HFF-Myc (cell line): ENCODE measurements at regions not wholly inside any gene's neighbourhood (a gene's known extent, or its start where the extent isn't known, plus 50 kb on each side); places are given as distances from the start of the nearest gene placed in this dataset.
A peak's percentile ranks its signal among the peaks of the same experiment; 100 is the strongest.

Experiments
- DNase-seq: peaks from one replicate; pipeline ENCODE4 v3.0.0-alpha.2; 2011; ENCODE audit warnings: low read depth; ENCODE audit errors: extremely low read depth
- H3K4me3 ChIP-seq: replicated peaks from 2 replicates; pipeline ENCODE4 v1.5.1; 2011; ENCODE audit warnings: low read depth, mild to moderate bottlenecking, control low read depth, low read length
- CTCF ChIP-seq: IDR thresholded peaks from 2 replicates; pipeline ENCODE4 v1.5.1; 2012; ENCODE audit warnings: mild to moderate bottlenecking, low read depth, low read length, control low read depth; ENCODE audit errors: missing control alignments

GRCh38 chr13:106433066-106433465 lies 102.4 kb downstream of the EFNB2 start:
- TF ChIP-seq CTCF: no peak
- no peak for DNase-seq
- H3K4me3 ChIP-seq: no peak overlapping the region

GRCh38 chr13:106432636-106433035 lies 102.8 kb downstream of the EFNB2 start:
- no peak overlapping the region for H3K4me3 ChIP-seq
- TF ChIP-seq CTCF: no peak
- peak; percentile 16 for DNase-seq

- H3K4me3 ChIP-seq: no peak overlapping the region
- no peak for DNase-seq
- no peak for TF ChIP-seq CTCF
These were observed 108.6 kb downstream of the EFNB2 start for GRCh38 chr13:106426909-106427308.

GRCh38 chr13:106425661-106426060 lies 109.8 kb downstream of the EFNB2 start:
- no peak for TF ChIP-seq CTCF
- H3K4me3 ChIP-seq: no peak overlapping the region
- DNase-seq: no peak

- no peak for TF ChIP-seq CTCF
- H3K4me3 ChIP-seq: no peak overlapping the region
- no peak for DNase-seq
These were observed 110.7 kb downstream of the EFNB2 start for GRCh38 chr13:106424805-106425204.

GRCh38 chr13:106423530-106423929 lies 111.9 kb downstream of the EFNB2 start:
- H3K4me3 ChIP-seq: no peak overlapping the region
- TF ChIP-seq CTCF: no peak
- no peak for DNase-seq

GRCh38 chr13:106418556-106418955 lies 116.9 kb downstream of the EFNB2 start:
- peak; percentile 89 for DNase-seq
- no peak for TF ChIP-seq CTCF

More at GRCh38 chr13:106418556-106418955, 116.9 kb downstream of the EFNB2 start:
- no peak overlapping the region for H3K4me3 ChIP-seq
